ENCODE measurements at regions not wholly inside any gene's neighbourhood (a gene's known extent, or its start where the extent isn't known, plus 50 kb on each side); places are given as distances from the start of the nearest gene placed in this dataset.
A peak's percentile ranks its signal among the peaks of the same experiment; 100 is the strongest.

DNA sequence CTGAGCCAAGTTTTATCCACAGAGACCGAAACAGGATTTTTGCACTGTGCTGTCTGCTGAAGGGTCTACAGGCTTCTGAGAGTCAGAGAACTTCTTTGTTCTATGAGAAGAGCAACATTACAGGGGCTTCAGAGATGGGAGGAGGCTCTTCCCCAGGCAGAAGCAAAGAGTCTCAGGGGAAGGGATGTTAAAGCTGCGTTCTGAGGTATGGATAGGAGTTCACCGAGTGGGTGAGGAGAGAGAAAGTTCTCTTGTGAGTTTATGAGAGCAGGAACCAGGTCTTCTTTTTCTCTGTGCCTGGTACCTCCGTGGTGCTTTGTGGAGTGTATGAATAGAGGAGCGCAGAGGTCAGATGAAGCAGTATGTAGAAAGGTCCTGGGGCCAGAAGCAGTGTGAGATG is 155.1 kb downstream of the PDGFRA start:
- FAIRE-seq: no peak
- no peak for ATAC-seq

DNA sequence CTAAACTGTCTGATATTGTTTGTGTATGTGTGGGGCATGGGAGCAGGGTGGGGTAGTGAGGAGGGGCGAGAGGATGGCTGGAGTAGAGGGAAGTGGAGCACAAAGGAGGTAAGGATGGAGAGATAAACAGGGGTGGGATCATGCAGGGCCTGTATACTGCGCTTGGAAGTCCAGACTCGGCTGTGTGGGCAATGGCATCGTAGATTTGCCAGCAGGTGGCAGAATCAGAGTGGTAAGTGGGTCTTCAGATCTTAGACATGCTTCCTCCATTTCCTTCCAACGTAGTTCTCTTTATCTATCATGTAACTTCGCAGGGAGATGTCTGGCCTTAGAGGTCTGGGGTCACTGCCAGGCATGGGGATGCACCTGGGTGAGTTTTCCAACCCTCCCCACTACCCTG is 155.5 kb downstream of the PDGFRA start:
- TF ChIP-seq RAD21 (conservative IDR thresholded peaks at IDR 0.05 in 1 of 2, IDR thresholded peaks at IDR 0.05 in 1 of 2) (peak; percentile 16 to 41; a peak in 2 of 5 replicates), EHF (CRISPR knock-in tag; IDR thresholded peaks at IDR 0.05) (no peak)
- Histone ChIP-seq H3K4me1 (no peaks in the 10 kb centered on the region), H3K4me2 (no peak overlapping the region), H3K27ac (no peak overlapping the region), H3K9me3 (no peaks in the 10 kb centered on the region), H3K4me3 (no peak overlapping the region)
- WGBS (ENCODE audit: missing lambda C conversion rate): 5% methylated on average over 6 of the region's 6 CpGs
- ChIA-PET POLR2A (no interaction called here), CTCF (no interaction called here)
- ATAC-seq (peak in 1 of 2 experiments; percentile 67; a peak in 2 of 6 replicates), DNase-seq (ENCODE audit: low read depth in 1 of 2, low spot score in 1 of 2) (peak in 1 of 2 experiments; percentile 25), FAIRE-seq (no peak)

More for the DNA sequence above, 155.1 kb downstream of the PDGFRA start:
- POLR2A ChIA-PET: no interaction called here
- CTCF ChIA-PET: no interaction called here
- Histone ChIP-seq H3K9me3 (no peaks in the 10 kb centered on the region), H3K4me1 (no peaks in the 10 kb centered on the region), H3K4me3 (no peak overlapping the region), H3K4me2 (no peak overlapping the region), H3K27ac (no peak overlapping the region)
- 37% methylated on average over 5 of the region's 5 CpGs for WGBS (ENCODE audit: missing lambda C conversion rate)
- DNase-seq (ENCODE audit: low read depth in 1 of 2, low spot score in 1 of 2): no peak
- TF ChIP-seq POLR2A (IDR thresholded peaks at IDR 0.05; ENCODE audit: low read length) (no peak), TFCP2L1 (CRISPR knock-in tag; IDR thresholded peaks at IDR 0.05) (no peak), CHD4 (IDR thresholded peaks at IDR 0.05; ENCODE audit: borderline replicate concordance) (no peak), CHD2 (IDR thresholded peaks at IDR 0.05; ENCODE audit: low read length, partially characterized antibody) (no peak), JUNB (IDR thresholded peaks at IDR 0.05) (no peak), SREBF2 (IDR thresholded peaks at IDR 0.05) (no peak), TP53 (CRISPR knock-in tag; IDR thresholded peaks at IDR 0.05) (no peak), NR3C1 (IDR thresholded peaks at IDR 0.05) (no peak), KDM1A (IDR thresholded peaks at IDR 0.05; ENCODE audit: low read depth) (no peak), ZFP36 (IDR thresholded peaks at IDR 0.05; ENCODE audit: borderline replicate concordance, partially characterized antibody) (no peak)
- TF ChIP-seq, protein P1, sequence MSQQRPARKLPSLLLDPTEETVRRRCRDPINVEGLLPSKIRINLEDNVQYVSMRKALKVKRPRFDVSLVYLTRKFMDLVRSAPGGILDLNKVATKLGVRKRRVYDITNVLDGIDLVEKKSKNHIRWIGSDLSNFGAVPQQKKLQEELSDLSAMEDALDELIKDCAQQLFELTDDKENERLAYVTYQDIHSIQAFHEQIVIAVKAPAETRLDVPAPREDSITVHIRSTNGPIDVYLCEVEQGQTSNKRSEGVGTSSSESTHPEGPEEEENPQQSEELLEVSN (IDR thresholded peaks at IDR 0.05; ENCODE audit: borderline replicate concordance, low read depth): no peak
- TF ChIP-seq, protein P2, sequence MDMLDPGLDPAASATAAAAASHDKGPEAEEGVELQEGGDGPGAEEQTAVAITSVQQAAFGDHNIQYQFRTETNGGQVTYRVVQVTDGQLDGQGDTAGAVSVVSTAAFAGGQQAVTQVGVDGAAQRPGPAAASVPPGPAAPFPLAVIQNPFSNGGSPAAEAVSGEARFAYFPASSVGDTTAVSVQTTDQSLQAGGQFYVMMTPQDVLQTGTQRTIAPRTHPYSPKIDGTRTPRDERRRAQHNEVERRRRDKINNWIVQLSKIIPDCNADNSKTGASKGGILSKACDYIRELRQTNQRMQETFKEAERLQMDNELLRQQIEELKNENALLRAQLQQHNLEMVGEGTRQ (IDR thresholded peaks at IDR 0.05): no peak

DNA sequence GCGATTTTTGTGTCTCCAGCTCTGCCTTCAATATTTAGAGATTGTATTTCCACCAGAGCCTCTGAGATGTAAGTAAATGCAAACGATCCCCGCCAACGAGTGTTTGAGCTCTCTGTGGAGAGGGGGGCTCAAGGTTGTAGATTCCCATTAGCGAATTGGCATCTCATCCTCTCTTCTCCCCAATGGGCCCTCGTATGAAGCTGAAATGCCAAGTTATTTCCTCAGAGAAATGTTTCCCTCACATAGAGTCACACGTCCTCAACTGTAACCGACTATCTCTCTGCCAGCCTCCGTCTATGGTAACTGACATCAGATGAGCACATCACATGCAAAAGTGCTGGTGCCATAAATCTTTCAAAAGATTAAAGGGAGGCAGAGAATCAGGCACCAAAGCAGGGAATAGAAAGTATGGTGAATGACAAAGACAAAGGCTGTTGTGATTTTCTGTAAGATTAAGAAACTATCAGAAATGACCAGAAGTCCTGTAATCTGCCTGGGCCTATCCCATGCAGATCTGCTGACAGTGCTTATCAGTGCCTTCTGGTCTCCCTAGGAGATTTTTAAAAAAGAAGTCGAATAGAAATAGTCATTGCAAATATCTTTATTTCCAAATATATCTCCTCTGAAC is 157.1 kb downstream of the PDGFRA start:
- ATAC-seq (no peak), FAIRE-seq (no peak), DNase-seq (ENCODE audit: low read depth in 1 of 2, low spot score in 1 of 2) (no peak)
- WGBS (ENCODE audit: missing lambda C conversion rate): 37% methylated on average over 10 of the region's 10 CpGs
- H3K4me3 ChIP-seq: no peak overlapping the region
- H3K9me3 ChIP-seq: no peaks in the 10 kb centered on the region
- H3K4me1 ChIP-seq: no peaks in the 10 kb centered on the region
- ChIA-PET CTCF (no interaction called here), POLR2A (no interaction called here)
- H3K4me2 ChIP-seq: no peak overlapping the region
- no peak overlapping the region for H3K27ac ChIP-seq
- TF ChIP-seq RNF2 (IDR thresholded peaks at IDR 0.05; ENCODE audit: borderline replicate concordance, low read depth) (no peak), PHF8 (IDR thresholded peaks at IDR 0.05; ENCODE audit: borderline replicate concordance, low read depth) (no peak), RCOR1 (IDR thresholded peaks at IDR 0.05; ENCODE audit: low read depth, low read length) (no peak), JUN (IDR thresholded peaks at IDR 0.05) (no peak), TP53 (CRISPR knock-in tag; IDR thresholded peaks at IDR 0.05) (no peak), HOXA7 (CRISPR knock-in tag; IDR thresholded peaks at IDR 0.05) (no peak), CHD4 (IDR thresholded peaks at IDR 0.05; ENCODE audit: borderline replicate concordance) (no peak), CBX8 (IDR thresholded peaks at IDR 0.05) (no peak), FOSB (CRISPR knock-in tag; IDR thresholded peaks at IDR 0.05) (no peak), NPAS2 (CRISPR knock-in tag; IDR thresholded peaks at IDR 0.05; ENCODE audit: borderline replicate concordance) (no peak), EHF (CRISPR knock-in tag; IDR thresholded peaks at IDR 0.05) (no peak)
- TF ChIP-seq, protein P3, sequence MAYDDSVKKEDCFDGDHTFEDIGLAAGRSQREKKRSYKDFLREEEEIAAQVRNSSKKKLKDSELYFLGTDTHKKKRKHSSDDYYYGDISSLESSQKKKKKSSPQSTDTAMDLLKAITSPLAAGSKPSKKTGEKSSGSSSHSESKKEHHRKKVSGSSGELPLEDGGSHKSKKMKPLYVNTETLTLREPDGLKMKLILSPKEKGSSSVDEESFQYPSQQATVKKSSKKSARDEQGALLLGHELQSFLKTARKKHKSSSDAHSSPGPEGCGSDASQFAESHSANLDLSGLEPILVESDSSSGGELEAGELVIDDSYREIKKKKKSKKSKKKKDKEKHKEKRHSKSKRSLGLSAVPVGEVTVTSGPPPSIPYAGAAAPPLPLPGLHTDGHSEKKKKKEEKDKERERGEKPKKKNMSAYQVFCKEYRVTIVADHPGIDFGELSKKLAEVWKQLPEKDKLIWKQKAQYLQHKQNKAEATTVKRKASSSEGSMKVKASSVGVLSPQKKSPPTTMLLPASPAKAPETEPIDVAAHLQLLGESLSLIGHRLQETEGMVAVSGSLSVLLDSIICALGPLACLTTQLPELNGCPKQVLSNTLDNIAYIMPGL (CRISPR knock-in tag; IDR thresholded peaks at IDR 0.05; ENCODE audit: borderline replicate concordance): no peak
- TF ChIP-seq, protein P2 (IDR thresholded peaks at IDR 0.05): no peak
- TF ChIP-seq, protein P4, sequence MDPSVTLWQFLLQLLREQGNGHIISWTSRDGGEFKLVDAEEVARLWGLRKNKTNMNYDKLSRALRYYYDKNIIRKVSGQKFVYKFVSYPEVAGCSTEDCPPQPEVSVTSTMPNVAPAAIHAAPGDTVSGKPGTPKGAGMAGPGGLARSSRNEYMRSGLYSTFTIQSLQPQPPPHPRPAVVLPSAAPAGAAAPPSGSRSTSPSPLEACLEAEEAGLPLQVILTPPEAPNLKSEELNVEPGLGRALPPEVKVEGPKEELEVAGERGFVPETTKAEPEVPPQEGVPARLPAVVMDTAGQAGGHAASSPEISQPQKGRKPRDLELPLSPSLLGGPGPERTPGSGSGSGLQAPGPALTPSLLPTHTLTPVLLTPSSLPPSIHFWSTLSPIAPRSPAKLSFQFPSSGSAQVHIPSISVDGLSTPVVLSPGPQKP (IDR thresholded peaks at IDR 0.05; ENCODE audit: low read depth, low read length): no peak

Data from A549 (cell line).